DOHH2 (cell line): ENCODE measurements at regions not wholly inside any gene's neighbourhood (a gene's known extent, or its start where the extent isn't known, plus 50 kb on each side); places are given as distances from the start of the nearest gene placed in this dataset.

ENCODE experiments used
- H3F3A ChIP-seq: fragments of 200-600 bp; sonication (generic), shearing (Covaris generic); 2 replicates; pipeline ENCODE4 v1.6.0; 2016; ENCODE audit warnings: antibody characterized with exemption, mild to moderate bottlenecking; ENCODE audit not compliant: control insufficient read depth, insufficient read depth
- H3K27ac ChIP-seq: fragments of 200-600 bp; sonication (generic); 2 replicates; pipeline ENCODE4 v1.5.1; 2014; ENCODE audit warnings: low read depth, mild to moderate bottlenecking, low read length, moderate library complexity
- H3K27me3 ChIP-seq: fragments of 200-600 bp; sonication (generic); 2 replicates; pipeline ENCODE4 v1.6.1; 2014; ENCODE audit warnings: mild to moderate bottlenecking, low read length, mixed read lengths; ENCODE audit not compliant: control insufficient read depth
- H3K36me3 ChIP-seq: fragments of 200-600 bp; sonication (generic); 2 replicates; pipeline ENCODE4 v1.6.1; 2014; ENCODE audit warnings: mild to moderate bottlenecking, low read length, moderate library complexity, mixed read lengths; ENCODE audit not compliant: control insufficient read depth
- H3K4me1 ChIP-seq: fragments of 200-600 bp; sonication (generic); 2 replicates; pipeline ENCODE4 v1.6.1; 2014; ENCODE audit warnings: mild to moderate bottlenecking, low read length, mixed read lengths; ENCODE audit not compliant: control insufficient read depth
- H3K4me2 ChIP-seq: fragments of 200-600 bp; sonication (generic); 2 replicates; pipeline ENCODE4 v1.6.0; 2014; ENCODE audit warnings: mild to moderate bottlenecking, low read length, moderate library complexity
- H3K4me3 ChIP-seq: fragments of 200-600 bp; sonication (generic); 2 replicates; pipeline ENCODE4 v1.5.1; 2014; ENCODE audit warnings: mild to moderate bottlenecking, low read length, mixed read lengths
- H3K79me2 ChIP-seq: fragments of 200-600 bp; sonication (generic); 2 replicates; pipeline ENCODE4 v1.6.1; 2014; ENCODE audit warnings: mild to moderate bottlenecking, low read length, mixed read lengths; ENCODE audit not compliant: control insufficient read depth
- H3K9me2 ChIP-seq: fragments of 200-600 bp; sonication (generic); replicated peaks from 2 replicates; pipeline ENCODE4 v1.6.1; 2014; ENCODE audit warnings: mild to moderate bottlenecking, low read length, mixed read lengths; ENCODE audit not compliant: control insufficient read depth
- H3K9me3 ChIP-seq: fragments of 200-600 bp; sonication (generic); 2 replicates; pipeline ENCODE4 v1.6.1; 2014; ENCODE audit warnings: antibody characterized with exemption, low read length, mixed read lengths; ENCODE audit not compliant: control insufficient read depth, insufficient read depth
- H4K20me1 ChIP-seq: fragments of 200-600 bp; sonication (generic); 2 replicates; pipeline ENCODE4 v1.6.0; 2014; ENCODE audit warnings: low read depth, mild to moderate bottlenecking, antibody characterized with exemption, low read length, moderate library complexity; ENCODE audit not compliant: control insufficient read depth, insufficient read depth
- CTCF ChIP-seq: fragments of 200-600 bp; sonication (generic); IDR thresholded peaks from one replicate; pipeline ENCODE4 v1.5.1; 2014; ENCODE audit warnings: antibody characterized with exemption, mild to moderate bottlenecking, low read depth, low read length; ENCODE audit not compliant: poor library complexity, severe bottlenecking
- EZH2phosphoT487 ChIP-seq: fragments of 200-600 bp; sonication (generic); IDR thresholded peaks from 2 replicates; pipeline ENCODE4 v1.6.1; 2017; ENCODE audit warnings: borderline replicate concordance, mild to moderate bottlenecking, antibody characterized with exemption, low read length, moderate library complexity, mixed read lengths

- Histone ChIP-seq H3K27me3 (no peaks in the 10 kb centered on the region), H3K9me2 (no peaks in the 10 kb centered on the region), H3K79me2 (no peaks in the 10 kb centered on the region), H3K4me2 (no peak overlapping the region), H3K4me3 (no peak overlapping the region), H4K20me1 (no peaks in the 10 kb centered on the region), H3K27ac (no peak overlapping the region), H3K9me3 (no peaks in the 10 kb centered on the region), H3F3A (no peaks in the 10 kb centered on the region), H3K4me1 (no peaks in the 10 kb centered on the region), H3K36me3 (no peaks in the 10 kb centered on the region)
- TF ChIP-seq EZH2phosphoT487 (no peak), CTCF (no peak)
Measured at GRCh38 chr13:44746690-44747089, 170.6 kb upstream of the TSC22D1 start.

GRCh38 chr13:44744880-44745633 lies 168.9 kb upstream of the TSC22D1 start:
- no peak overlapping the region for H3K27ac ChIP-seq
- no peak for TF ChIP-seq CTCF
- TF ChIP-seq EZH2phosphoT487 = no peak
- no peaks in the 10 kb centered on the region for H3K4me1 ChIP-seq
- no peak overlapping the region for H3K4me2 ChIP-seq
- H3K79me2 ChIP-seq = no peaks in the 10 kb centered on the region
- H3K9me3 ChIP-seq = no peaks in the 10 kb centered on the region
- no peaks in the 10 kb centered on the region for H3K27me3 ChIP-seq
- H3K36me3 ChIP-seq = no peaks in the 10 kb centered on the region
- H3K4me3 ChIP-seq = no peak overlapping the region
- H3F3A ChIP-seq = no peaks in the 10 kb centered on the region
- H4K20me1 ChIP-seq = no peaks in the 10 kb centered on the region
- no peaks in the 10 kb centered on the region for H3K9me2 ChIP-seq

DNA sequence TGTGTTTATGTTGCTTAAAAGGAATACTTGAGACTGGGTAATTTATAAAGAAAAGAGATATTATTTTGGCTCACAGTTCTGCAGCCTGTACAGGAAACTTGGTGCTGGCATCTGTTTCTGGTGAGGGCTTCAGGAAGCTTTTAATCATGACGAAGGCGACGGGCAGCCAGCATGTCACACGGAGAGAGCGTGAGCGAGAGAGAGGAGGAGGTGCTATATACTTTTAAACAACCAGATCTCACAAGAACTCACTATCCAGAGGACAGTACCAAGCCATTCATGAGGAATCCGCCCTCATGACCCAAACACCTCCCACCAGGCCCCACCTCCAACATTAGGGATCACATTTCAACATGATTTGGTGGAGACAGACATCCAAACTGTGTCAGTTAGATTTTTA lies 163.4 kb upstream of the TSC22D1 start:
- TF ChIP-seq EZH2phosphoT487 (no peak), CTCF (no peak)
- no peaks in the 10 kb centered on the region for H3F3A ChIP-seq
- no peak overlapping the region for H3K4me2 ChIP-seq
- H3K4me1 ChIP-seq = no peaks in the 10 kb centered on the region
- H3K4me3 ChIP-seq = no peak overlapping the region
- no peak overlapping the region for H3K27ac ChIP-seq
- no peaks in the 10 kb centered on the region for H3K36me3 ChIP-seq
- no peaks in the 10 kb centered on the region for H4K20me1 ChIP-seq
- no peaks in the 10 kb centered on the region for H3K9me3 ChIP-seq
- H3K9me2 ChIP-seq = no peaks in the 10 kb centered on the region
- no peaks in the 10 kb centered on the region for H3K79me2 ChIP-seq
- no peaks in the 10 kb centered on the region for H3K27me3 ChIP-seq
